Suprapubic skin (tissue), 3 donors: ENCODE measurements at regions not wholly inside any gene's neighbourhood (a gene's known extent, or its start where the extent isn't known, plus 50 kb on each side); places are given as distances from the start of the nearest gene placed in this dataset.

Experiments used
- CTCF ChIP-seq, 2 donors: fragments of 200-600 bp in 1 of 2; fragments of 450-650 bp in 1 of 2; sonication (generic) in 1 of 2; IDR thresholded peaks; one replicate each; pipeline ENCODE4 v1.5.1; 2016 to 2019; ENCODE audit warnings: antibody characterized with exemption in 2 of 2, mild to moderate bottlenecking in 1 of 2, moderate library complexity in 1 of 2
- POLR2A ChIP-seq, 2 donors: fragments of 450-650 bp; IDR thresholded peaks; one replicate each; pipeline ENCODE4 v1.6.1; 2017; ENCODE audit warnings: antibody characterized with exemption in 2 of 2, mild to moderate bottlenecking in 2 of 2, moderate library complexity in 2 of 2

- TF ChIP-seq CTCF (IDR thresholded peaks at IDR 0.05) (no peak), POLR2A (IDR thresholded peaks at IDR 0.05) (no peak)
Observed at GRCh38 chr3:151955356-151955755, 81.9 kb downstream of the SUCNR1 start.
